Activated naive CD4-positive, alpha-beta T cell treated with anti-CD3 and anti-CD28 coated beads for 36 hours (primary cell): ENCODE measurements at regions not wholly inside any gene's neighbourhood (a gene's known extent, or its start where the extent isn't known, plus 50 kb on each side); places are given as distances from the start of the nearest gene placed in this dataset.

Source experiments
- CTCF ChIA-PET: fragments of 350-600 bp; sonication (Branson Sonifier 250); formaldehyde crosslinking; loops from one replicate; lab custom pipeline; 2021; ENCODE audit warnings: antibody characterized with exemption; lab: Charles Lee
- DNase-seq: peaks from one replicate; pipeline ENCODE4 v3.0.0-alpha.2; 2020
- H3K27ac Mint-ChIP-seq: one replicate; pipeline ENCODE4 v1.8.0; 2021; ENCODE audit warnings: mild to moderate bottlenecking, mixed read lengths
- H3K27me3 Mint-ChIP-seq: one replicate; pipeline ENCODE4 v1.8.0; 2021; ENCODE audit warnings: low read depth, mixed read lengths
- H3K36me3 Mint-ChIP-seq: one replicate; pipeline ENCODE4 v1.8.0; 2021; ENCODE audit warnings: low read depth, mixed read lengths
- H3K4me1 Mint-ChIP-seq: one replicate; pipeline ENCODE4 v1.8.0; 2021; ENCODE audit warnings: low read depth, mixed read lengths
- H3K4me3 Mint-ChIP-seq: one replicate; pipeline ENCODE4 v1.8.0; 2021; ENCODE audit warnings: mild to moderate bottlenecking, moderate library complexity, mixed read lengths
- H3K9me3 Mint-ChIP-seq: one replicate; pipeline ENCODE4 v1.8.0; 2021; ENCODE audit warnings: mixed read lengths
- intact Hi-C: fragments of 100-400 bp; cut with micrococcal nuclease; formaldehyde crosslinking; loops from one replicate; pipeline ENCODE4 v1.15.1; 2023

- Mint-ChIP-seq H3K4me1 (no peaks in the 10 kb centered on the region), H3K27me3 (no peaks in the 10 kb centered on the region), H3K9me3 (peaks cover 5% of the 10 kb centered on the region), H3K4me3 (no peak overlapping the region), H3K27ac (no peak overlapping the region), H3K36me3 (no peaks in the 10 kb centered on the region)
- CTCF ChIA-PET = no interaction called here
- intact Hi-C loops = no loop called here
- no peak for DNase-seq
These were observed 636.5 kb upstream of the TBX3 start for GRCh38 chr12:115320451-115320850.

GRCh38 chr12:115319446-115320040 lies 635.6 kb upstream of the TBX3 start:
- H3K27ac Mint-ChIP-seq = no peak overlapping the region
- H3K4me3 Mint-ChIP-seq = no peak overlapping the region
- H3K9me3 Mint-ChIP-seq = peaks cover 5% of the 10 kb centered on the region
- H3K4me1 Mint-ChIP-seq = no peaks in the 10 kb centered on the region
- no peak for DNase-seq
- intact Hi-C loops = no loop called here
- CTCF ChIA-PET = no interaction called here
- H3K27me3 Mint-ChIP-seq = no peaks in the 10 kb centered on the region
- no peaks in the 10 kb centered on the region for H3K36me3 Mint-ChIP-seq

DNA sequence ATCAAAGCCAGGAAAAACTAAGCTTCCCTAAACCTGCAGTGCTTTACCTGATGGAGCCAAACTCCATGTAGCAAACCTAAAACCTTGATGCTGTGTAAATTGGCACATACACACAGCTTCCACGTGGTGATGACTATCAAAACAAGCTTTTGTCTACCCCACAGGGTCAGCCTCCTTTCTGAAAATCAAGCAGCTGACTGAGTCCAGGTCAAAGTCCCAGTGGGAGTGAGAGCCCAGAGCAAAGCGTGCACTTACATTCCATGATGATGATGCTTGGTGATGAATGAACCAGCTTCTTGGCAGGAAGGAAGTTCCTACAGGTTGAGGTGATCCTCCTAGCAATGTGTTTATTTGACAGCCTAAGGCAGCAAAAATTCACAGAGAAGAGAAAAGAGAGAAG lies 630.0 kb upstream of the TBX3 start:
- CTCF ChIA-PET = no interaction called here

GRCh38 chr12:115312901-115313300 lies 628.9 kb upstream of the TBX3 start:
- peaks cover 2% of the 10 kb centered on the region for H3K9me3 Mint-ChIP-seq
- H3K36me3 Mint-ChIP-seq = no peaks in the 10 kb centered on the region
- CTCF ChIA-PET = no interaction called here
- no peak overlapping the region for H3K4me3 Mint-ChIP-seq
- no peak overlapping the region for H3K27ac Mint-ChIP-seq
- H3K4me1 Mint-ChIP-seq = no peaks in the 10 kb centered on the region
- intact Hi-C loops = no loop called here
- no peaks in the 10 kb centered on the region for H3K27me3 Mint-ChIP-seq
- DNase-seq = no peak

More for the DNA sequence above, 630.0 kb upstream of the TBX3 start:
- H3K4me1 Mint-ChIP-seq = no peaks in the 10 kb centered on the region
- intact Hi-C loops = no loop called here
- no peaks in the 10 kb centered on the region for H3K27me3 Mint-ChIP-seq
- H3K27ac Mint-ChIP-seq = no peak overlapping the region
- H3K36me3 Mint-ChIP-seq = no peaks in the 10 kb centered on the region
- no peak for DNase-seq
- H3K4me3 Mint-ChIP-seq = no peak overlapping the region
- H3K9me3 Mint-ChIP-seq = peaks cover 2% of the 10 kb centered on the region

DNA sequence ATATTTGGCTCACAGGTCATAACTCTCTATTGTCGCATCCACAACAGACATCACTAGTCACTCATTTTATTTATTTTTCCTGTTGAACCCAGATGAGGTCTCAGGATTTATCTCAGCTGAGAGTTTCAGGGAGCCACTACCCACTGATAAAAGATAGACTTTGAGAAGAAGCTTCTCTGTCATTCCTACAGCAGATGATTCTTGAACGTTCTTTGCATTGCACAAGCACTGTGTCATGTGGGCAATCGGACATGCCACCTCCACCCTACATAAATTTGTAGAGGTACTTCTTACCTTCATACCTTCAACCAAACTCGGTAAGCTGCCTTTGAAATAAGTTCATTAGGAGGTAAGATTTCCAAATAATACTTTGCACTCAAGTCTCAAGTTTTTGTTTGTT lies 627.9 kb upstream of the TBX3 start:
- CTCF ChIA-PET = no interaction called here
- no peak overlapping the region for H3K27ac Mint-ChIP-seq
- H3K36me3 Mint-ChIP-seq = no peaks in the 10 kb centered on the region
- H3K9me3 Mint-ChIP-seq = peaks cover 2% of the 10 kb centered on the region
- intact Hi-C loops = no loop called here
- no peak for DNase-seq
- H3K4me3 Mint-ChIP-seq = no peak overlapping the region
- no peaks in the 10 kb centered on the region for H3K4me1 Mint-ChIP-seq
- no peaks in the 10 kb centered on the region for H3K27me3 Mint-ChIP-seq

GRCh38 chr12:115308918-115309317 lies 624.9 kb upstream of the TBX3 start:
- Mint-ChIP-seq H3K9me3 (no peaks in the 10 kb centered on the region), H3K36me3 (no peaks in the 10 kb centered on the region), H3K4me1 (no peaks in the 10 kb centered on the region), H3K27ac (no peak overlapping the region), H3K27me3 (no peaks in the 10 kb centered on the region), H3K4me3 (no peak overlapping the region)
- intact Hi-C loops = no loop called here
- DNase-seq = no peak
- CTCF ChIA-PET = no interaction called here

GRCh38 chr12:115306380-115306779 lies 622.4 kb upstream of the TBX3 start:
- Mint-ChIP-seq H3K9me3 (peaks cover 4% of the 10 kb centered on the region), H3K4me3 (no peak overlapping the region), H3K4me1 (no peaks in the 10 kb centered on the region), H3K27ac (no peak overlapping the region), H3K36me3 (no peaks in the 10 kb centered on the region), H3K27me3 (no peaks in the 10 kb centered on the region)
- DNase-seq = no peak
- CTCF ChIA-PET = no interaction called here
- intact Hi-C loops = no loop called here

DNA sequence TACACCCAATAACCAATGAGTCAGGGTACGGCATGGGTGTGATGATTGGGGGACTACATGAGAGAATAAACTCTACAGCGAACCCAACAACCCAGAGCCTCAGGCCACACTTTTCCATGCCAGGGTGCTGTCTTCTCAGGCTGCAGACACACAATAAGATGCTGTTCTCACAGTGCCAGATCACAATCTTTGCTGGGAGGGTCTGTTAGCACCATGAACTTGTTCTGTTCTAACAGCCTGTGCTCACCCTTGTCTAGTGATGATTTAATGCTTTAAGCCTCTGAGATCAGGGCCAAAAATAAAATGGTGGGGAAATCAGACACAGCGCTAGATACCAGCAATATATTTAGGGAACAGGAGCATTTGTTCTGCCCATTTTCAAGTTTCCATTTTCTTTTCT lies 621.9 kb upstream of the TBX3 start:
- intact Hi-C loops = no loop called here
- H3K36me3 Mint-ChIP-seq = no peaks in the 10 kb centered on the region
- H3K9me3 Mint-ChIP-seq = peaks cover 4% of the 10 kb centered on the region
- H3K4me3 Mint-ChIP-seq = no peak overlapping the region
- no peak for DNase-seq
- H3K27ac Mint-ChIP-seq = no peak overlapping the region
- no peaks in the 10 kb centered on the region for H3K4me1 Mint-ChIP-seq
- CTCF ChIA-PET = no interaction called here
- no peaks in the 10 kb centered on the region for H3K27me3 Mint-ChIP-seq

- H3K9me3 Mint-ChIP-seq = peaks cover 4% of the 10 kb centered on the region
- intact Hi-C loops = no loop called here
- no peaks in the 10 kb centered on the region for H3K27me3 Mint-ChIP-seq
- CTCF ChIA-PET = interaction anchor here (0.6 kb wide), 1 partner anchor 100 kb away, joined by 3 read pairs; no protein-coding TSS in a partner anchor
- DNase-seq = no peak
- no peak overlapping the region for H3K27ac Mint-ChIP-seq
- no peak overlapping the region for H3K4me3 Mint-ChIP-seq
- no peaks in the 10 kb centered on the region for H3K4me1 Mint-ChIP-seq
- no peaks in the 10 kb centered on the region for H3K36me3 Mint-ChIP-seq
These were observed 621.3 kb upstream of the TBX3 start for GRCh38 chr12:115305275-115305674.

DNA sequence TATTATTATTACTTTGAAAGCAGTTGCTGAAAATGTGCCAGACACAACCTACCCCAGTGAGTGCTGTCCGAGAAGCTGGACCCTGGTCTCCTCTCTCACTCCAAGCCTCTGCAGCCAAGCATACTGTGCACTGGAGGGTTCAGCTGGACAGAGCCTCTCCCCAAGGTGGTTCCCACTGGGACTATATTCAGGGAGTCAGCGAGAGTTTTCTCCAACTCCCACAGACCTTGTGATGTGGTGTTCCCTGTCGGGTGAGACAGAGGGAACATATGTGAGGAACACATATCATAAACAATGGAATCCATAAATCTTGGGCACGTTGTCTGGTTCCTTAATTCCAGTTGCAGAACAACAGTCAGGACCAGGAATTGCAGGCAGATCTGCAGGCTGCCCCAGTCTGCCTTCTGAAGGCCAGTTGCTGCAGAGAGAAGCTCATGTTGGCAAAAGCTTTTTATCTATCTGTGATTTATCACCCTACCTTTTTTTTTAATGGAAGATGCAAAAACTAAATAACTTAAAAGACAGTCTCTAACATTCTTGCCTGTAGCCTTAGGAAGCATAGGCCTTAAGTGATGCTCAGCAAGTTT lies 619.8 kb upstream of the TBX3 start:
- no peaks in the 10 kb centered on the region for H3K27me3 Mint-ChIP-seq
- no peaks in the 10 kb centered on the region for H3K4me1 Mint-ChIP-seq
- intact Hi-C loops = no loop called here
- CTCF ChIA-PET = interaction anchor here (0.6 kb wide), 1 partner anchor 485 kb away, joined by 3 read pairs; no protein-coding TSS in a partner anchor
- DNase-seq = no peak
- H3K27ac Mint-ChIP-seq = no peak overlapping the region
- H3K4me3 Mint-ChIP-seq = no peak overlapping the region
- peaks cover 4% of the 10 kb centered on the region for H3K9me3 Mint-ChIP-seq
- H3K36me3 Mint-ChIP-seq = no peaks in the 10 kb centered on the region

GRCh38 chr12:115297445-115297844 lies 613.5 kb upstream of the TBX3 start:
- no peak overlapping the region for H3K27ac Mint-ChIP-seq
- CTCF ChIA-PET = no interaction called here
- intact Hi-C loops = no loop called here

DNA sequence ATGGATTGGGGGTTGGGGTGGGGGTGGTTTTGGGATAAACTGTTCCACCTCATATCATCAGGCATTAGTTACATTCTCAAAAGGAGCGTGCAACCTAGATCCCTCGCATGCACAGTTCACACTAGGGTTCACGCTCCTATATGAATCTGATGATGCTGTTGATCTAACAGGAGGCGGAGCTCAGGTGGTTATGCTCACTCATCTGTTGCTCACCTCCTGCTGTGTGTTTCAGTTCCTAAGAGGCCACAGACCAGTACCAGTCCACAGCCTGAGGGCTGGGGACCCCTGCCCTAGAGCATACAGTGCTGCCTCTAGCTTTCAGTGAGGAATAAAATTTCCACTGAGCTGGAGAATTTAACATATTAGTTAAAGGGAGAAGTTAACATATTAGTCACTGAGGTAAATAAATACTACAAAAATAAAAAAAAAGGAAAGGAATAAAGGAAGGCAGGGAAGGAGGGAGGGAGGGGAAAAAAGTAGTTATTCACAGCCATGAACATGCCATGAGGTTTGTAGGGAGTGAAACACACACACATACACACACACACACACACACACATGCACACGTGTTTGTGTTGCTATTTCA lies 612.7 kb upstream of the TBX3 start:
- no peaks in the 10 kb centered on the region for H3K4me1 Mint-ChIP-seq

More at GRCh38 chr12:115297445-115297844, 613.5 kb upstream of the TBX3 start:
- H3K4me1 Mint-ChIP-seq = no peaks in the 10 kb centered on the region
- H3K9me3 Mint-ChIP-seq = peaks cover 4% of the 10 kb centered on the region
- H3K4me3 Mint-ChIP-seq = no peak overlapping the region
- H3K36me3 Mint-ChIP-seq = no peaks in the 10 kb centered on the region
- H3K27me3 Mint-ChIP-seq = peaks cover 5% of the 10 kb centered on the region
- no peak for DNase-seq

DNA sequence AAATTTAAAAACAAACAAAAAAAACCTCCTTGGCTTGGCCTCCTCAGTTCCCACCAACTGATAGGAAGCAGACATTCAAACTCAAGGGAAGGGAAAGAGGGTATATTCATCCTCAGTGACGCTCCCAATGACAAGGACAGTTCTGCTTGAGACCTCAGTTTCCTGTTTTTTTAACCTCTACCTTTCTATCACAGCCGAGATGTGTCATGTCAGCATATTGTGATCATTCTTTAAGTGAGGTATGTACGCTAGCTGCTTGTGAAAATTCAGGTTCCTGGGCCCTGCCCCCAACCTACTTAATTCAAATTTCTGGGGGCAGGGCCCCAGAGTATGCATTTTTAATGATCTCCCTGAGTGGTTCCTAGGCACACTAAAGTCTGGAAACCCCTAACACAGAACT lies 611.9 kb upstream of the TBX3 start:
- intact Hi-C loops = no loop called here
- DNase-seq = no peak
- Mint-ChIP-seq H3K27me3 (peaks cover 5% of the 10 kb centered on the region), H3K27ac (no peak overlapping the region), H3K4me1 (no peaks in the 10 kb centered on the region), H3K4me3 (no peak overlapping the region), H3K9me3 (peaks cover 2% of the 10 kb centered on the region), H3K36me3 (no peaks in the 10 kb centered on the region)
- CTCF ChIA-PET = no interaction called here

More for the DNA sequence above, 612.7 kb upstream of the TBX3 start:
- CTCF ChIA-PET = no interaction called here
- DNase-seq = no peak
- no peak overlapping the region for H3K4me3 Mint-ChIP-seq
- peaks cover 5% of the 10 kb centered on the region for H3K9me3 Mint-ChIP-seq
- H3K27me3 Mint-ChIP-seq = peaks cover 5% of the 10 kb centered on the region
- no peak overlapping the region for H3K27ac Mint-ChIP-seq
- intact Hi-C loops = no loop called here
- no peaks in the 10 kb centered on the region for H3K36me3 Mint-ChIP-seq
